Activated CD8-positive, alpha-beta memory T cell treated with anti-CD3 and anti-CD28 coated beads, Interleukin-2, amount 50 U/mL, for 1 hour (primary cell): ENCODE measurements at regions not wholly inside any gene's neighbourhood (a gene's known extent, or its start where the extent isn't known, plus 50 kb on each side); places are given as distances from the start of the nearest gene placed in this dataset.
"Not testable (repeated sequence)": the region's sequence is repeated elsewhere in the genome, so short reads cannot be mapped to it uniquely, and the experiment has no call there.

Source experiments
- DNase-seq: peaks from one replicate; pipeline ENCODE4 v3.0.0-alpha.2; 2020; ENCODE audit errors: extremely low read depth

DNA sequence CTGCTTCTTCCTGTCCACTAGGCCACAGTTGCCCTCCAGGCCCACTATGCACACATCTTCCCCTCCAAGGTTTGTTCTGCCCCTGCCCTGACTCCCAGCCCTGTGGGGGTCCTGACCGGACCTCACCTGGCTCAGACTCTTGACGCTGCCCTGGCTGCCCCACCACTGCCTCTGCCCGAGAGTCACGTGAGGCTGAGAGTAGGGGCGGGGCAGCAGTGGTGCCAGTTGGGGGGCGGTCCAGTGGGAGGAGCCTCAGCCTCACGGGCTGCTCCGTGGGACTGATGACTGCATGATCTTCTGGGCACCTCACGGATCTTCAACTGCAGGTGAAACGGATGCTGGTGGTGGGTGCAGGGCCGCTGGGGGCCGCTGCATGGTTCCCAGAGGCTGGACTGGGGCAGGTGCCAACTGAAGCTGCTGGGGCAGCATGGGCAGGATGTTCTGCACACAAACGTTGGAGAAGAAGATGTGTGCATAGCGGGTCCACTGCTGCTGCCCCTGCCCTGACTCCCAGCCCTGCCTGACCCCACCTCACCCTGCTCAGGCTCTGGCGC is 77.6 kb downstream of the HHIPL2 start:
- DNase-seq: not testable (repeated sequence)

DNA sequence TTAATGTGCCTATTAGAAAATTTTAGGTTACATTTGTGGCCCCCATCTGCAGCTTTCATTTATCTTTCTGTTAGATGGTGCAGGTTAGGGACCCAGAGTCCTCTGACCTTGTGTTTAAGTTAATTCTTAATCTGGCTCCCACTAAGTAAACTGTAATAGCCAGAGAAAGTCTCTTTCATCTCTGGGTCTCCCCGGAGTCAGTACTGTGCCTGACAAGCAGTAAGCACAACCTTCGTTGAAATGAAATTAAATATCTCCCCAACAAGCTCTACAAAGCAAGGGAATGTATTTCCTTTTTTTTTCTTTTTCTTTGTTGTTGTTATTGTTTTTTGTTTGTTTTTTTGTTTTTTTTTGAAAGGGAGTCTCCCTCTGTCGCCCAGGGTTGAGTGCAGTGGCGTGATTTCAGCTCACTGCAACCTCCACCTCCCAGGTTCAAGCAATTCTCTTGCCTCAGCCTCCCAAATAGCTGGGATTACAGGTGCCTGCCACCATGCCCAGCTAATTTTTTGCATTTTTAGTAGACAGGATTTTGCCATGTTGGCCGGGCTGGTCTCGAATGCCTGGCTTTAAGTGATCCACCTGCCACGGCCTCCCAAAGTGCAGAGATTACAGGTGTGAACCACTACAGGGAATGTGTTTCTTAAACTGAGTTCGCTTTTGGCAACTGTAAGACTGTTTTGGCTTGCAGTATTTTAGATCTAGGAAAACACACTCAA is 81.6 kb downstream of the HHIPL2 start:
- DNase-seq: no peak

DNA sequence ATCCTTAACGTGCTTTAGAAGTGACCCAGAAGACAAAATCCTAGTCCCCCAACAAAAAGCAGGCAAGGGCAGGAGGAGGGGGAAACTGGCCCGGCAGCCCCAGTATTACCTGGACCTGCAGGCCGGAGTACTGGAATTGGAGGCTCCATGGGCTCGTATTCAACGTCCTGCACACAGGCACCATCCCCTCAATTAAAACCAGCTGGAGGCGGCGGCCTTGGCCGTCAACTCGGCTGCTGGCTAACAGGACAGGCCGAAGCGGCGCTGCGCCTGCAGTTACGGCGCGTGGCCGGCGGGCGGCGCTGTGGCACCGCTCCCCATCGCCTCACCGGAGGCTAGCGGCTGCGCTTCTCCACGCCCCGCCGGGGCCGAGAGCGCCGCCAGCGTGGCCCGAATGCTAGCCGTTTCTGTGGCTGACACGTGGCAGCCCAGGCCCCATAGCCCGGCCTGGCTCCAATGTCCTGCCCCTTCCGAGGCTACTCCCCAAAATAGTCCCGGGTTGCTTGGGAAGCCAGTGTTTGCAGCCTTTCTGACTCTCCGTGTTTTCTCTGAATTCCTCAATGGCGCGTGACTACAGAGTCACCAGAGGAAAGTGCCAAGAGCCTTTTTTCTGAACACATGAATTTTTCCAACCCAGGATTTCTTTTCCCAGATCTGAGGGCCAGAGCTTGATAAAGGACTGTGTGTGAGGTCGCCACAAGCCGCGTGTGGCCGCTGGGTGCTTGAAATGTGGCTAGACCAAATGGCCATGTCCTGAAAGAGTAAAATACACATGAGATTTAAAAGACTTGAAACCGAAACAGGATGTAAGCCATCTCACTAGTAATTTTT is 82.5 kb downstream of the HHIPL2 start:
- DNase-seq: no peak

DNA sequence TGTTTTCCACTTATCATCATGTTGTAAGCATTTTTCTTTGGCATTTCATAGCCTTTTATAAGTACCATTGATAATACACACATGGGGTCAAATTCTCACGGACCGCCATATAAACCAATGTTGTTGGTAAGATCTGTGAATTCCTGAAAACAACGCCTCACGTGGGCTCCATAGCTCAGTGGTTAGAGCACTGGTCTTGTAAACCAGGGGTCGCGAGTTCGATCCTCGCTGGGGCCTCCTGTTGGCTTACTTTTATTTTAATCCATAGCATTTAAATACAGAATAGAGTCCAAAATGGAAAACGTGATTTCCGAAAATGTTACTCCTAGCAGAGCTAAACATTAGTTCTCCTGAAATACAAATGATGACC is 83.1 kb downstream of the HHIPL2 start:
- peak; percentile 35 for DNase-seq

DNA sequence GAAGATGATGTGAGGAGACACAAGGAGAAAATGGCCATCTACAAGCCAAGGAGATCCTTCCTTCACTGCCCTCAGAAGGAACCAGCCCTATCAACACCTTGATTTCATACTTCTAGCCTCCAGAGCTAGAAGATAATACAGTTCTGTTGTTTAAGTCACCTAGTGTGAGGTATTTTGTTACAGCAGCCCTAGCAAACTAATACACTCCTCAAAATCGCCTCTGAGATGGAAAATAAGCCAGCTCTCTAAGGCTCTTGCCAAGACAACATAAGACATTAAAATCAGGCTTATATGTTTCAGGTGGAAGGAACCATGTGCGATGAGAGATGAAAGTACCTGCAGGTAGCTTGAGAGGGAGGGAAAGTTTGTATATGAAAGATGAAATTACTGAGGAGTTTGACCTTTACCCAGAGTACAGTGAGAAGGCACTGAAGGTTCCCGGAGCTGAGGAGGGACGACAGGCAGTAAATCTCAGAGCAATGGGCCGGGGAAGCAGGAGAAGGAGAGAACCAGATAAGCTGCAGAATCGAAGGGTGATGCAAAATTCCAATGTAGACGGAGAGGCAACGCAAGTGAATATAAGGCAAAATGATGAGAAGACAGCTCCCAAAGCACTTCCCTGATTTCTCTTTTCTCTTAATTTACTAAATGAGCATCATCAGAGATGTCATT is 84.7 kb downstream of the HHIPL2 start:
- no peak for DNase-seq

DNA sequence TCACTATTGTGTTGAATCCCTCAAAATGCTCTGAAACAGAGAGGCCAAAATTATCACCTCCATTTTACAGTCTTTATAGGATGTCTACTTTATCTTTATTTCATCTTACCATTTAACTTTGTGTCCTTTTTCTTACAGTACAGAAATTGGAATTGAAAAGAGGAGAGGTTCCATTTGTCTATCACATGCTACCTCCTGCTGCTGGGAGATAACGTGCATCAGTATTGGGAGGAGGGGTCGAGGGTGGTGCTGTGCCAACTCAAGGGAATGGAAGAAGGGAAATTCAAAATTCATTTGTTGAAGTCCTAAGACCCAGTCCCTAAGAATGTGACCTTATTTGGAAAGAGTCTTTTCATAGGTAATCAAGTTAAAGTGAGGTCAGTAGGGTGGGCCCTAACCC is 85.3 kb downstream of the HHIPL2 start:
- no peak for DNase-seq

DNA sequence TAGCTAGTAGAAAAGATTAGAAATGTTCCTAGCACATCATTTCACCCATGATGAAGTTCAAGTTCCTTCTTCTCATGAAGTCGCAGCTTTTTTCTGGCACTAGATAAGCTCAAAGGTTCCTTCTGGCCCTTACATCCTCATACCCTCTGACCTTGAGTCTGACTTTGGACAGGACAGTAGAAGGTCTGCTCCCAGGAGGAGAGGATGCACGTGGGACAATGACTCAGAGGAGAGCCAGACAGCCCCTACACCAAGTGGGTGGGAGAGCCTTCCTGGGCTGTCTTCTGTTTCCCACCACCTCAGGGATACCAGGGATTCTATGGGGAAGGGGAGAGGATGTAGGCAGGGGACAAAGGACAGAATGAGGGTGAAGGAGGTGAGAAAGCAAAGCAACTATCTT is 86.0 kb downstream of the HHIPL2 start:
- no peak for DNase-seq

DNA sequence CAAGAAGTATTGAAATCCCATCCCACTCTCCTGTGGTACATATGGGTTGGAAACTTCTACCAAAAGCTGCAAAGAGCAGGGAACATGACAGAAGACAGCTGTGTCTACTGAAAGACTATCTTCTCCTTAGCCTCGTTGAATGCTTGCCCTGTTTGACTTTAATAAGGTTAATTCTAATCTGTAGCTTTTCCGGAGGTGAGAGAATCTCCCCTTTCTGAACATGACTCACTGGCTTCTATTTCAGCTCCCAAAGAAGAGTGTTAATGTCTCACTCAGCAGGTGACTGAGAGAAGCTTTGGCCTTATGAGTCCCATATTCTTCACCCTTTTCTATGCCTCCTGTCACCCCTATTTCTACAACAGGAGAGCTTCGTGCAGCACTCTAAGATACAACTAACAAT is 88.3 kb downstream of the HHIPL2 start:
- DNase-seq: no peak

DNA sequence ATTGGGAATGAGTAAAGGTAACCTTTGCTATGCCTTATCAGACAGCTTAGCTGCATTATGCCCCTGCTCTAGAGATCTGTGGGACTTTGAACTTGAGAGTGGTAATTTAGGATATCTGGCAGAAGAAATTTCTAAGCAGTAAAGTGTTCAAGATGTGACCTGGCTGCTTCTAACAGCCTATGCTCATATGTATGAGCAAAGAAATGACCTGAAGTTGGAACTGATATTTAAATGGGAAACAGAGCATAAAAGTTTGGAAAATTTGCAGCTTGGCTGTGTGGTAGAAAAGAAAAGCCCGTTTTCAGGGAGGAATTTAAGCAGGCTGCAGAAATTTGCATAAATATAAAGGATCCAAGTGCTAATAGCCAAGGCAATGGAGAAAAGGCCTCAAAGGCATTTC is 90.4 kb downstream of the HHIPL2 start:
- no peak for DNase-seq

DNA sequence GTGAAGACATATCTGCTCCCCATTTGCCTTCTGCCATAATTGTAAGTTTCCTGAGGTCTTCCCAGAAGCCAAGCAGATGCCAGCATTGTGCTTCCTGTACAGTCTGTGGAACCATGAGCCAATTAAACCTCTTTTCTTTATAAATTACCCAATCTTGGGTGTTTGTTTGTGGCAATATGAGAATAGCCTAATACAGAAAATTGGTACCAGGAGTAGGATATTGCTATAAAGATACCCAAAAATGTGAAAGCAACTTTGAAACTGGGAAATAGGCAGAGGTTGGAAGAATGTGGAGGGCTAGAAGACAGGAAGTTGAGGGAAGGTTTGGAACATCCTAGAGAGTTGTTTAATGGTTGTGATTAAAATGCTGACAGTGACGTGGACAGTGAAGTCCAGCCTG is 90.8 kb downstream of the HHIPL2 start:
- no peak for DNase-seq

DNA sequence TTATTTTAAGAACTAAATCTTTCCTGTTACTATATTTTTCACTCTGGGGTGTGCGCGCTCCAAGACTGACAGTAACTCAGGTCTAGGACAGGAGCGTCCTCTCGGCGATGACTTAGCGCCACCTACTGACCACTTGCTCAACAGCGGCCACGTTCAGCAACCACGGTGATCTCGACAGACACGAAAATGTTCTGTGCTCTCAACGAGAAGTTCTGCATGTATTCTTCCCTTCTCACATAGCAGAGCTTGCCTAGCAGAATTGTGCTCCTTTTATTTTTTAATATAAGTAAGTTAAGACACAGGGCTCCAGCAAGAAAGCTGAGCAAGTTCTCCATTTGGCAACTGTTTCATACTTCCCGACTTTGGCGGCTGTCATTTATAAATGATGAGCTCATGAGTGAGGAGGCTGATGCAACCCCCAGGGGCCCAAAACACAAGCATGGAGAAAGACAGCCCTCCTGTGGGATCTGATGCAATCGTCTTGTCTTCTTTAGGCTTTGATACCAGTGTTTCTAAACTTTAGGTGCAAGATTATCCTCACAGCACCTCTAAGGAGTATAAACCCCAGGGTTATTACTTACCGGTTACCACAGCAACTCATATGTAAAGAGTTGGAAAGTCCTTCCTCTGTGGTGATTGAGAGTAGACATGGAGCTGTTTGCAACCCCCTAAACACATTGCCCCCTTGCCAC is 92.6 kb downstream of the HHIPL2 start:
- peak; percentile 48 for DNase-seq

DNA sequence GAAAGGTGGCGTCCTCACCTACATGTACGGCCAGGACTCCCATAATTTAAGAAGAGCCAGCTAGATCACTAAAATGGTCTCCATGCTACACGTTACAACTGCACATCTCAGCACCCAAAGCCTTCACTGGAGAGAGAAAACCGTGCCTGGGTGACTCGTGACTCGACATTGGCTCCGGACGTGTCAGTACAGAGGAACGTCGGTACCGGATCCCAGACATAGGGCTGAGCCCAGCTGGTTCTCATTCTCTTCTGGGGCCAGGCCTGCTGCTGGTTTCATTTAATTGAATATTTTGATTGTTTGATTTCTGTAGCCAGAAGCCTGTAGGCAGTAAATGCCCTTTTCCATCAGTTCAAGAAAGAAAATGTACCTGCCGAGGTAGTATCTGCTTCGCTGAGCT is 93.1 kb downstream of the HHIPL2 start:
- no peak for DNase-seq

DNA sequence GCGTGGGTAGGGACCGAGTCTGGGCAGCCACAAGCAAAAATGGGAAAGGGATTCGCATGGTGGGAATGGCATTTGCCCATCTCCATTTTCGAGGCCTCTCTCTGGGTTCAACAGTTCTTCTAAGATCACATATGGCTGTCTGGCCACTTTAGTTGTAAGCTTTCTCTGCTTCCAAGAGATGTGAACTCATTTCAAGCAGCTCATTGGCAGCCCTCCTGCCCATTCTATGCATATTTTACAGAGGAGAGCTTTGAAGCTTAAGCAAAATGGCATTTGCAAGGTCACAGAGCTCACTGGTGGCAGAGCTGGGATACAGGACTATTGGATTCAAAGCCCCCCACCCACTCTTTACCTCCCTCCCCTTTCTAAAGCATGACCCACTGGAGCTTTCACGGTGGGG is 93.7 kb downstream of the HHIPL2 start:
- no peak for DNase-seq

DNA sequence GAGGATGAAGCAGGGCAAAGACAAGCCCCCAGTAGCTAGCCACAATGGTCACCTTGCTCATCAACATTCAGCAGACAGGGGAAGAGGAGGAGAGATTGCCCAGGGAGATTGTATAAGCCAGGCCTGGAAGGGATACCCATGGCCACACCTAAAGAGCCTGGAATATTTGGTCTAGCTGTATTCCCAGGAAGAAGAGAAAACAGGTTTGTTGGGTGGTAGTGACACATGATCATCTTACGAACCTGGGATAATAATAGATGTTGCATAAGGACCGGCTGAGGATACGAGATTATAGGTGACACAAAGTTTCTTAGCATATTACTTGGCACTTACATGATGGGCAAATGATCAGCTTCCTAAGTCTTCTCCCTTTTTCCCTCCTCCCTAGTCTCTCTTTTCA is 95.9 kb downstream of the HHIPL2 start:
- DNase-seq: no peak

DNA sequence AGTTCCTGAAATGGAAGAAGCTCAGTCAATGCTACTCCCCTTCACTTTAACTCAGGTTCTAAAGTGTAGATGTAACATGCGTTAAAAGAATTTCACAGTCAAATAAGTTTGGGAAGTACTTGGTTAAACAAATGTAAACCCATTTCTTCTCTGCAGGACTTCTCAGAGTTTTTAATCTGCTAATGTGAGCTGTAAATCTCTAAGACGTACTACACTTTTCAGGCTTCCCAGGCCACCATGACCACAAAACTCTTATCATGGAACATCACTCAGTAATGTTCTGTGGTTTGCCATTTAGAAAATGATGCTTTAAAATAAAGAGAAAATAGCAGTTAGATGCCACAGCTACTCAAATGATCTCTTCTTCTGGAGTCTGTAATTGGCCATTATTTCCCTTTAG is 104.3 kb downstream of the HHIPL2 start:
- no peak for DNase-seq

DNA sequence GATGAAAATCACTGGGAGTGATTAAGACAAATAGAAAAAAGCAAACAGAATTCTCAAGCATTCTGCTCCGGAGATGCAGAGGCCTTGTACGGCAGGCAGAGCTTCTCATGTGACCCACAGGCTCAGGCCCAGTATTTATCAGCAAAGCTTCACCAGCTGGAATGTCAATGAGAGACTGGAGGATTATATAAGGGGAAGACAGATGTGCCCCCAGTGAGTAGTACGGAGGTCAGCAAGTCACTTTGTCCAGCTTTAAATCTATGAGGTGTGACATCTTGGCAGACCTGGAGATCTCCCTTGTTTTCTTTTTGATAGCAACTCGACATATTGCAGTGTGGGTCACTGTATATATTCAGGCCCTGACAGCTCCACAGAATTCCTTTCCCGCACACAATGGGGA is 106.8 kb downstream of the HHIPL2 start:
- no peak for DNase-seq

DNA sequence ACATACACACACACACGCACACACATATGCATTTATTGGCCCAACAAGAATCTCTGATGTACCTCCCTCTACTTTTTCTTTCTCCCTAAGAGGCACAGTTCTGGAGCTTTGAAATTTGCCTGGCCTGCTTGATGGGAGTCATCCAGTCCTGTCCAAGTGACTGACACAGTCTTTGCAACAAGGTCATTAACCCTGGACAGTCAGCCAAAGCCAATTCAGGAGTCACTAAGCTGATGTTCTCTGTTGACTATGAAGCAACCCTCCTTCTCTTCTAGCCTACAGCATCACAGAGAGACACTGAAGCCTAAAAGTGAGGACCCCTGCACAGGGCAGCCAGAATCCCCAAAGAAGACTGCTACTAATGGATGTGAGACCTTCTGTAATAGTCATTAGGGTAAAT is 123.1 kb downstream of the HHIPL2 start:
- no peak for DNase-seq

DNA sequence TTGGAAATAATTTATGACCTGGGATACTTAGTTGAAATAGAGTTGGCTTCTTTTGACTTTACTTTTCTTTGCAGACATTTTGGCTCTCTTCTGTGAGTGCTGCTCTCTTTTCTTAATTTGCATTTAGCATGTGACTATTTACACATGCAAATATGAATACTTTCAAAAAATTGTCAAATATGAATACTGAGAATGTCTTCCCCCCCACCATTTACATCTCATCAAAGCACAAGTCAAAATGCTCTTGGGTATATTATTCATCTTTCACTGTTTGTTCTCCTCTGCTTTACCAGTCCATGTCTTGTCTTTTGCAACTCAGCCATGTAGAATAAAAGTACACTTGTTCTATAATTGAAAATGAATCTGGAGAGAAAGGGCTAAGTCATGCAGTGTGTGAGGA is 126.5 kb downstream of the HHIPL2 start:
- no peak for DNase-seq

DNA sequence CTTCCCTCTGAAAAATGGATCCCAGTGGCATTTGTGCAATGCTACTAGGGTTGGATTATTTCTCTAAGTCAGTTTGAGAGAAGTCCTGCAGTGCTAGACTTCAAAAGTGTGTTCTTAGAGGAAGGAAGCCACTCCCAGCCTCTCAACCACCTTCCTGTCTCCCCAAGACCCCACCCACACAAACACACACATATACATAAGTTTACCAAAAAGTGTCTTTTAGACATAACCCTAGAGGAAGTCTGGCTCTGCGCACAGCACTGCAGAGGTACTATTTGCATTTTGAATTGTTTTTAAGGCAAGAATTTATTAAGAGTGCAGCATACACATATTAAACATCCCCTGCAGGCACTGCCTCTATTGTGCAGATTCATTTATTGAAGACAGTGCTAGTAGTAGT is 127.3 kb downstream of the HHIPL2 start:
- DNase-seq: peak; percentile 7

DNA sequence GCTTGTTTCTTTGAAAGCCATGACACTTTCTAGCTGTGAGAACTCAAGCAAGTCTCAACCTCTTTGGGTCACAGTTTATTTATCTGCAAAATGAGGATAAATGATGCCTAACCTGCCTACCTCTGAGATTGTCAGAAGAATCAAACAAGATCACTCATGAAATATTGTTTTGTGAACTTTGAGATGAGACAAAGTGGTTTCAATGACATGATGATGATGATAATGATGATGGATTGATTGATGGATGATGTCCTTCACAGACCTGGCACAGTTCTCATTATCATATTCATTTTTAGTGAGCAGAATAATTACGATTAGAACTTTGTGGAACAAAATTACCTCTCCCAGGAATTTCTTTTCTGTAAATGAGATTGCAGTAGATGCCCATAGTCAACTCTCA is 129.2 kb downstream of the HHIPL2 start:
- DNase-seq: no peak

DNA sequence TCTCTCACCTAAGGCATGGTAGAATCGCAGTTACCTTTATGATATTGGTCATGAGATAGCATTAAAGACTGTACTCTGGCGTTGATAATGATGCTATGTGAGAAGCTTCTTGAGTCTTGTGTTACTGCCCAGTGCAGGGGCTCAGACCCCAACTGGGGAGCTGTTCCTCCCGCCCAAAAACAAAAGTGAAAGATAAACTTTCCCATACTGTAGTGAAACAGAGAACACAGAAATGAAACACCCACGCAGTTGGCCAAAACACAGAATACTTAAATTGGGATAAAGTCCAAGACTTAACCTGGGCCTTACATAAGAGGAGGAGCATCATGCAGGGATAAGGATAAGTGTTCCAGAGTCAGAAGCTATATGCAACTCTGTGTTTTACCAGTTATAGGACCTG is 130.6 kb downstream of the HHIPL2 start:
- no peak for DNase-seq
